ENCODE measurements at regions not wholly inside any gene's neighbourhood (a gene's known extent, or its start where the extent isn't known, plus 50 kb on each side); places are given as distances from the start of the nearest gene placed in this dataset.

- no peaks in the 10 kb centered on the region for H3K27me3 ChIP-seq (ENCODE audit: insufficient read depth, poor library complexity, severe bottlenecking)
- H3K27ac ChIP-seq (replicated peaks) = no peak overlapping the region
- no peak overlapping the region for H3K4me3 ChIP-seq (replicated peaks; ENCODE audit: insufficient read depth, low read length)
- TF ChIP-seq, protein P1, sequence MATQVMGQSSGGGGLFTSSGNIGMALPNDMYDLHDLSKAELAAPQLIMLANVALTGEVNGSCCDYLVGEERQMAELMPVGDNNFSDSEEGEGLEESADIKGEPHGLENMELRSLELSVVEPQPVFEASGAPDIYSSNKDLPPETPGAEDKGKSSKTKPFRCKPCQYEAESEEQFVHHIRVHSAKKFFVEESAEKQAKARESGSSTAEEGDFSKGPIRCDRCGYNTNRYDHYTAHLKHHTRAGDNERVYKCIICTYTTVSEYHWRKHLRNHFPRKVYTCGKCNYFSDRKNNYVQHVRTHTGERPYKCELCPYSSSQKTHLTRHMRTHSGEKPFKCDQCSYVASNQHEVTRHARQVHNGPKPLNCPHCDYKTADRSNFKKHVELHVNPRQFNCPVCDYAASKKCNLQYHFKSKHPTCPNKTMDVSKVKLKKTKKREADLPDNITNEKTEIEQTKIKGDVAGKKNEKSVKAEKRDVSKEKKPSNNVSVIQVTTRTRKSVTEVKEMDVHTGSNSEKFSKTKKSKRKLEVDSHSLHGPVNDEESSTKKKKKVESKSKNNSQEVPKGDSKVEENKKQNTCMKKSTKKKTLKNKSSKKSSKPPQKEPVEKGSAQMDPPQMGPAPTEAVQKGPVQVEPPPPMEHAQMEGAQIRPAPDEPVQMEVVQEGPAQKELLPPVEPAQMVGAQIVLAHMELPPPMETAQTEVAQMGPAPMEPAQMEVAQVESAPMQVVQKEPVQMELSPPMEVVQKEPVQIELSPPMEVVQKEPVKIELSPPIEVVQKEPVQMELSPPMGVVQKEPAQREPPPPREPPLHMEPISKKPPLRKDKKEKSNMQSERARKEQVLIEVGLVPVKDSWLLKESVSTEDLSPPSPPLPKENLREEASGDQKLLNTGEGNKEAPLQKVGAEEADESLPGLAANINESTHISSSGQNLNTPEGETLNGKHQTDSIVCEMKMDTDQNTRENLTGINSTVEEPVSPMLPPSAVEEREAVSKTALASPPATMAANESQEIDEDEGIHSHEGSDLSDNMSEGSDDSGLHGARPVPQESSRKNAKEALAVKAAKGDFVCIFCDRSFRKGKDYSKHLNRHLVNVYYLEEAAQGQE (IDR thresholded peaks at IDR 0.05; ENCODE audit: insufficient replicate concordance, low read depth) = no peak
- TF ChIP-seq, protein P2, sequence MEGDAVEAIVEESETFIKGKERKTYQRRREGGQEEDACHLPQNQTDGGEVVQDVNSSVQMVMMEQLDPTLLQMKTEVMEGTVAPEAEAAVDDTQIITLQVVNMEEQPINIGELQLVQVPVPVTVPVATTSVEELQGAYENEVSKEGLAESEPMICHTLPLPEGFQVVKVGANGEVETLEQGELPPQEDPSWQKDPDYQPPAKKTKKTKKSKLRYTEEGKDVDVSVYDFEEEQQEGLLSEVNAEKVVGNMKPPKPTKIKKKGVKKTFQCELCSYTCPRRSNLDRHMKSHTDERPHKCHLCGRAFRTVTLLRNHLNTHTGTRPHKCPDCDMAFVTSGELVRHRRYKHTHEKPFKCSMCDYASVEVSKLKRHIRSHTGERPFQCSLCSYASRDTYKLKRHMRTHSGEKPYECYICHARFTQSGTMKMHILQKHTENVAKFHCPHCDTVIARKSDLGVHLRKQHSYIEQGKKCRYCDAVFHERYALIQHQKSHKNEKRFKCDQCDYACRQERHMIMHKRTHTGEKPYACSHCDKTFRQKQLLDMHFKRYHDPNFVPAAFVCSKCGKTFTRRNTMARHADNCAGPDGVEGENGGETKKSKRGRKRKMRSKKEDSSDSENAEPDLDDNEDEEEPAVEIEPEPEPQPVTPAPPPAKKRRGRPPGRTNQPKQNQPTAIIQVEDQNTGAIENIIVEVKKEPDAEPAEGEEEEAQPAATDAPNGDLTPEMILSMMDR (IDR thresholded peaks at IDR 0.05; ENCODE audit: insufficient read depth, low read length) = no peak
- TF ChIP-seq POLR2AphosphoS5 (IDR thresholded peaks at IDR 0.05; ENCODE audit: low read depth) (no peak), SPI1 (IDR thresholded peaks at IDR 0.05; ENCODE audit: borderline replicate concordance, low read depth) (no peak), GABPA (IDR thresholded peaks at IDR 0.05; ENCODE audit: low read depth) (no peak)
- no peak for DNase-seq (ENCODE audit: low read depth in 1 of 2, low spot score in 1 of 2)
Measured at GRCh38 chr2:238713198-238713826, 134.6 kb upstream of the TWIST2 start.

GRCh38 chr2:238714038-238714528 lies 133.8 kb upstream of the TWIST2 start:
- TF ChIP-seq, protein P1 (IDR thresholded peaks at IDR 0.05; ENCODE audit: insufficient replicate concordance, low read depth) = no peak
- TF ChIP-seq, protein P2 (IDR thresholded peaks at IDR 0.05; ENCODE audit: insufficient read depth, low read length) = no peak
- TF ChIP-seq GABPA (IDR thresholded peaks at IDR 0.05; ENCODE audit: low read depth) (no peak), SPI1 (IDR thresholded peaks at IDR 0.05; ENCODE audit: borderline replicate concordance, low read depth) (no peak), POLR2AphosphoS5 (IDR thresholded peaks at IDR 0.05; ENCODE audit: low read depth) (no peak)
- Histone ChIP-seq H3K27ac (replicated peaks) (no peak overlapping the region), H3K4me3 (replicated peaks; ENCODE audit: insufficient read depth, low read length) (no peak overlapping the region), H3K27me3 (ENCODE audit: insufficient read depth, poor library complexity, severe bottlenecking) (no peaks in the 10 kb centered on the region)
- DNase-seq (ENCODE audit: low read depth in 1 of 2, low spot score in 1 of 2) = no peak

DNA sequence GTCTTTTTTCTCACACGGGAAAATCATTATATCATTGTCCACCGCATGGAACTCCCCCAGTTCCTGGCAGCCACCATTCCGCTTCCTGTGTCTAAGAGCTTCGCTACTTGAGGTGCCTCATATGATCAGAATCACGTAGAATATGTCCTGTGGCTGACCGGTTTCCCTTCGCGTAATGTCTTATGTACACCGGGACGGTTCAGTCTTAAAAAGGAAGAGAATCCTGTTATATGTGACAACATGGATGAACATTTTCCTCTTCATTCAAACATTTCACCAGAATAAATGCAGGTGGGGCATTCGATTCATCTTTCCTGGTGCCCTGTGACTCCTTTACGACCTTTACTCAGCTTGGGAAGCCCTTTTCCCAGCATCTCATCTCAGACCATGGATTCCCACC lies 131.7 kb upstream of the TWIST2 start:
- Histone ChIP-seq H3K4me3 (replicated peaks; ENCODE audit: insufficient read depth, low read length) (no peak overlapping the region), H3K27ac (replicated peaks) (no peak overlapping the region), H3K27me3 (ENCODE audit: insufficient read depth, poor library complexity, severe bottlenecking) (no peaks in the 10 kb centered on the region)
- no peak for TF ChIP-seq SPI1 (IDR thresholded peaks at IDR 0.05; ENCODE audit: borderline replicate concordance, low read depth)
- no peak for TF ChIP-seq POLR2AphosphoS5 (IDR thresholded peaks at IDR 0.05; ENCODE audit: low read depth)
- TF ChIP-seq, protein P1 (IDR thresholded peaks at IDR 0.05; ENCODE audit: insufficient replicate concordance, low read depth) = no peak
- TF ChIP-seq GABPA (IDR thresholded peaks at IDR 0.05; ENCODE audit: low read depth) = no peak
- DNase-seq (ENCODE audit: low read depth in 1 of 2, low spot score in 1 of 2) = no peak

All from HL-60 (cell line).